ENCODE measurements at regions not wholly inside any gene's neighbourhood (a gene's known extent, or its start where the extent isn't known, plus 50 kb on each side); places are given as distances from the start of the nearest gene placed in this dataset.
"Not testable (repeated sequence)": the region's sequence is repeated elsewhere in the genome, so short reads cannot be mapped to it uniquely, and the experiment has no call there.

DNA sequence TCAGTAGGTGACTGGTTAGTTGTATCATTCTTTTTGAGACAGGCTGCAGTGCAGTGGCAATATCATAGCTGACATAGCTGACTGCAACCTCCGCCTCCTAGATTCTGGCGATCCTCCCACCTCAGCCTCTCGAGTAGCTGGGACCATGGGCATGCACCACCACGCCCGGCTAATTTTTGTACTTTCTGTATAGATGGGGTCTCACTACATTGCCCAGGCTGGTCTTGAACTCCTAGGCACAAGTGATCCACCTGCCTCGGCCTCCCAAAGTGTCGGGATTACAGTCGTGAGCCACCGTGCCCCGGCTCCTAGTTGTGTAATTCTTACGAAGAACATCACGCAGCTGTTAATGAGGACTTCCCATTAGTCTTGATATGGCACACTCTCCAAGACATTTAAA lies 123.4 kb upstream of the VKORC1L1 start:
- no peak for DNase-seq

- DNase-seq = peak; percentile 79
Measured at GRCh38 chr7:65750511-65751344, 122.1 kb upstream of the VKORC1L1 start.

- not testable (repeated sequence) for DNase-seq
Measured at GRCh38 chr7:65754070-65754469, 118.8 kb upstream of the VKORC1L1 start.

DNA sequence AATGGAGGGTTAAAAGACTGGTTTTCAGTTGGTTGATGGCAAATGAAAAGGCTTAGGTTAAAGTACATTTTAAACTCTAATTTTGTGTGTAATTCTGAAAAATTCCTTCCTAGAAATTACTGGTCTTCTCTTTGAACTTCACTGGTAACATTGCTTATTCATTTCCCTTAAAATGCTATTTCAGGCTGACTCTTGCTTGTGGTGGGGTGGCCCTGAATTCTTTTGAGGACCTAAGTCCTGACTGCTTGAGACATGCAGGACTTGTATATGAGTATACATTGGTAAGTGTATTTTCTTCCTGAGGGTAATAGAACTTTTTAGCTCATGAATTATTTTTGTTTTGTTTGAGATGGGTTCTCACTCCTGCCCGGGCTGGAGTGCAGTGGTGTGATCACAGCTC lies 113.9 kb upstream of the VKORC1L1 start:
- DNase-seq = not testable (repeated sequence)

- DNase-seq = not testable (repeated sequence)
Measured at GRCh38 chr7:65762712-65763111, 110.2 kb upstream of the VKORC1L1 start.

- not testable (repeated sequence) for DNase-seq
Measured at GRCh38 chr7:65763114-65763513, 109.8 kb upstream of the VKORC1L1 start.

GRCh38 chr7:65770473-65771225 lies 102.2 kb upstream of the VKORC1L1 start:
- peak; percentile 72 for DNase-seq

DNA sequence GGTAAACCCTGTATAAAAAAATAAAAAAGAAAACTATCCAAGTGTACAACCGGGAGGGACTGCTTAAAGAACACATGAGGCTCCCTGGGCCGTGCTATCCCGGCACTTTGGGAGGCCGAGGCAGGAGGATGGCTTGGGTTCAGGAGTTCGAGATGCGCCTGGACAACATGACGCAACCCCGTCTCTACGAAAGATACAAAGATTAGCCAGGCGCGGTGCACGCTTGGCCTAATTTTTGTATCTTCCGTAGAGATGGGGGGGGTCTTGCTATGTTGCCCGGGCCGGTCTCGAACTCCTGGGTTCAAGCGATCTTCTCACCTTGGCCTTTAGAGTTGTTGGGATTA lies 101.7 kb upstream of the VKORC1L1 start:
- DNase-seq = not testable (repeated sequence)

DNA sequence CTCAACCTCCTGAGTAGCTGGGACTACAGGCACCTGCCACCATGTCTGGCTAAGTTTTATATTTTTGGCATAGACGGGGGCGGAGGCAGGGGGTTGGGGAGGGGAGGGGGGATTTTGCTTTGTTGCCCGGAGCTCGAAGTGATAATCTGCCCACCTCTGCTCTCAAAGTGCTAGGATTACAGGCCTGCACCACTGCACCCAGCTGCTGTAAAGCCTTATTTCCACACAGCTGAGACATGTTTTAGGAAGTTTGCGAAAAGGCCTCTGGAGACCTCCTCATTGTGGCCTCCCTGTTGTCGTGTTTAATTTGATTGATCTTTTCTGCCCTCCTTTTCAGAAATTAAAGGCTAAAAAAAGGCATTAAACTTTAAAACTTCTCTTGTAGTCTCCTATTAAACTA lies 96.2 kb upstream of the VKORC1L1 start:
- DNase-seq = not testable (repeated sequence)

GRCh38 chr7:65789943-65790342 lies 82.9 kb upstream of the VKORC1L1 start:
- not testable (repeated sequence) for DNase-seq

GRCh38 chr7:65791788-65792187 lies 81.1 kb upstream of the VKORC1L1 start:
- DNase-seq = not testable (repeated sequence)

DNA sequence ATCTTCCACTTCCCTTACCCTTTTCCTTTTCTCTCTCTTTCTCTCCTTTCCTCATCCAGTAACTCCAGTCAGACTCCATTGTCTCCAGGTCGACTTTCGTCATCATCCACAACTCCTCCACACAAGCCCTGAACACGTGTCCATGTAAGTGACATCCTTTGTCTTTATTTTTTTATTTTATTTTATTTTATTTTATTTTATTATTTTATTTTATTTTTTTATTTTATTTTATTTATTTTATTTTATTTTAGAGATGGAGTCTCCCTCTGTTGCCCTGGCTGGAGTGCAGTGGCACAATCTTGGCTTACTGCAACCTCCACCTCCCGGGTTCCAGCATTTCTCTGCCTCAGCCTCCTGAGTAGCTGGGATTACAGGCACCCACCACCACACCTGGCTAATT lies 80.1 kb upstream of the VKORC1L1 start:
- not testable (repeated sequence) for DNase-seq

DNA sequence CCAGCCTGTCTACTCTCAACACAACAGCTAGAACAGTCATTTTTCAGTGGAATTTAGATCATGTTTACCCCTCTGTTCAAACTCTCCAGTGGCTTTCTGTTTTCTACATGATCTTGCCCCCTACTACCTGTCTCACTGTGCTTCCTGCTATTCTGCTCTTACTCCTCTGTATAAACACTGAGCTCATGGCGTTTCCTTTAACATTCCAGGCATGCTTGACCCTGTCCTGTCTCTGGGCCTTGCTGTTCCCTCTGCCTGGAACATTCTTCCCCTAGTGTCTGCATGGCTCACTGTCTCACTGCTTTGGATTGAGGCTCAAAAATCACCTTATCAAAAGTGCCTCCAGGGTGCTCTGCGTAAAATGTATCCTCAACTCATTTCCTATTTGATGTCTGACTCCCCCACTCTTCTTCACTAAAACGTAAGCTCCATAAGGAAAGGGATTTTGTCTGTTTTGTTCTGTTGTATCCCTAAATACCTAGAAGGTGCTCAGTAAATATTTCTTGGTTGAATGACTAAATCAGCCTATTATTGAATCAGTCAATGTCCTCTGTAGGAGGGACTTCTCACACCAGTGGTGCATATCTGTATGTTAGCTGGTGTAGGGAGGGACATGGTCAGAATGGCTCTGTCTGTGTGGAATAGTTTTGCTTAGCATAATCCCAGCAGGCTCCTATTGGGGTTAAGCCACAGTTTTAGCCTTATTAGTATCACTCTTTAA lies 78.0 kb upstream of the VKORC1L1 start:
- not testable (repeated sequence) for DNase-seq

DNA sequence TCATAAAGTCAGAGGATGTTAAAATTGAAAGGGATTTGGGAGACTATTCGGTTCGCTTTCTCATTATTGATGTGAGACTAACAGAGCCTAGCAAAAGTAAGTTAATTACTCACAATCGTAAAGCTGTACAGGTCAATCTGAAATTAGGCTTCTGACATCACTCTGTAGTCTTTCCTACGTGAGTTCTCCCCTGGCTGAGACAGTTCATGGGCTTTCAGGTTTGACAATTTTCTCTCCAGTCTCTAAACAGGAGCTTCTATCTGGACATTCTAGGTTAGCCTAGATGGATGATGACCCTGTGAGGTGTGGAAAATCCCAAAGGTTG lies 77.5 kb upstream of the VKORC1L1 start:
- DNase-seq = not testable (repeated sequence)

- DNase-seq = no peak
Measured at GRCh38 chr7:65796205-65796604, 76.7 kb upstream of the VKORC1L1 start.

GRCh38 chr7:65797086-65797485 lies 75.8 kb upstream of the VKORC1L1 start:
- DNase-seq = not testable (repeated sequence)

- DNase-seq = not testable (repeated sequence)
Measured at GRCh38 chr7:65797566-65797965, 75.3 kb upstream of the VKORC1L1 start.

- DNase-seq = no peak
Measured at GRCh38 chr7:65798111-65799075, 74.5 kb upstream of the VKORC1L1 start.

DNA sequence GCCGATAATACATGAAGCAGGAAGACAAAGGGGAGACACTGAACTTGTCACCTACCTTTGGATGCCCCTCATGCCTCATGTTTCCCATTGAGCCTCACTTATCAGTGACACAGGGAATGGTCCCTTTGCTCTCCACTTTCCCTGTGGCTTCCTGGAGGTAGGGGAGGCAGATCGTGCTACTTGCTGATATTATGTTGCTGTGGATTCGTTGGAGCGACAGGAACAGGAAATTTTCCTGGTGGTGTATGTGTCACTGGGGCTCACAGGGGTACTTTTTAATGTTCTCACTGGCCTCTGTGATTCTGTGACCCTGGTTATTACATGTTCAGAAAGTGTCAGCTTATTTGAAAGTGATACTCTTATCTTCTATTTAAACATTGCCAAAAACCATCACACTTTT lies 72.7 kb upstream of the VKORC1L1 start:
- not testable (repeated sequence) for DNase-seq

GRCh38 chr7:65800890-65801341 lies 72.0 kb upstream of the VKORC1L1 start:
- DNase-seq = no peak

DNA sequence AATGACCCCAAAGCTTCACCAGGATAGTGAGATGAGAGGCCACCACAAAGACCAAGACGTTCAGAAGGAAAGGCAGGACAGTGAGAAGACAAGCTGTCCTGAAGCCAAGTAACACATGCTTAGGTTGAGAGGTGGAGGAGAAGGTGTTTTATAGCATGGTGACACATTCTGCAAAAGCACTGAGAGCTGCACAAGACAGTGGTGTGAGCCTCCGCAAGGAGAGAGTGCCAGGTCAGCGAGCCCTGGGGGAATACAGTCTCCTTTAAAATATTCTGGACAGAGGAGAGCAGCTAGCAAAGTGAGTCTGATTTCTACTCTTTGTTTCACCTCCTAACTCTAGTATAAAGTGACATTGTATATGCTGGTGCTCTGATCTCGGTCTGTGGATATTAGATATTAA lies 68.0 kb upstream of the VKORC1L1 start:
- DNase-seq = no peak

- DNase-seq = not testable (repeated sequence)
Measured at GRCh38 chr7:65807067-65807466, 65.8 kb upstream of the VKORC1L1 start.

Measured in NCI-H526 treated with DMSO at 0.1 percent for 48 hours (cell line).